Mesenchymal stem cell (in vitro differentiated cells and primary cell): ENCODE measurements at regions not wholly inside any gene's neighbourhood (a gene's known extent, or its start where the extent isn't known, plus 50 kb on each side); places are given as distances from the start of the nearest gene placed in this dataset.
"Not testable (repeated sequence)": the region's sequence is repeated elsewhere in the genome, so short reads cannot be mapped to it uniquely, and the experiment has no call there.

Source experiments
- DNase-seq: peaks from one replicate; pipeline ENCODE4 v3.0.0-alpha.2; 2013
- H2AFZ ChIP-seq: one replicate; pipeline ENCODE4 v1.6.1; 2013; ENCODE audit warnings: low read depth, mild to moderate bottlenecking, control low read depth, inconsistent platforms, low read length, moderate library complexity
- H2AK5ac ChIP-seq: 2 replicates; pipeline ENCODE4 v1.6.1; 2013; ENCODE audit warnings: low read length, moderate library complexity, mild to moderate bottlenecking, inconsistent platforms; ENCODE audit not compliant: severe bottlenecking
- H2BK120ac ChIP-seq: one replicate; pipeline ENCODE4 v1.6.1; 2013; ENCODE audit warnings: low read depth, mild to moderate bottlenecking, inconsistent platforms, low read length, moderate library complexity
- H2BK12ac ChIP-seq, 2 experiments: one replicate each; pipeline ENCODE4 v1.6.1; 2013; ENCODE audit warnings: inconsistent platforms in 2 of 2, low read length in 2 of 2, mild to moderate bottlenecking in 2 of 2, moderate library complexity in 2 of 2, control low read depth in 1 of 2
- H2BK15ac ChIP-seq: one replicate; pipeline ENCODE4 v1.6.1; 2013; ENCODE audit warnings: mild to moderate bottlenecking, low read depth, inconsistent platforms; ENCODE audit not compliant: poor library complexity, severe bottlenecking
- H2BK5ac ChIP-seq: 2 replicates; pipeline ENCODE4 v1.6.1; 2013; ENCODE audit warnings: low read depth, mild to moderate bottlenecking, low read length, control low read depth, inconsistent platforms; ENCODE audit not compliant: poor library complexity, severe bottlenecking
- H3K14ac ChIP-seq, 2 experiments: one replicate each; pipeline ENCODE4 v1.6.1; 2013; ENCODE audit warnings: inconsistent platforms in 2 of 2, low read length in 2 of 2, control low read depth in 1 of 2, mild to moderate bottlenecking in 1 of 2, moderate library complexity in 1 of 2
- H3K18ac ChIP-seq, 2 experiments: one replicate each; pipeline ENCODE4 v1.6.1; 2013; ENCODE audit warnings: inconsistent platforms in 2 of 2, low read length in 2 of 2, control low read depth in 1 of 2, low read depth in 1 of 2, mild to moderate bottlenecking in 1 of 2
- H3K23ac ChIP-seq, 2 experiments: one replicate each; pipeline ENCODE4 v1.6.1; 2013; ENCODE audit warnings: inconsistent platforms in 2 of 2, low read length in 2 of 2, mild to moderate bottlenecking in 2 of 2, moderate library complexity in 2 of 2, control low read depth in 1 of 2
- H3K27ac ChIP-seq: 2 replicates; pipeline ENCODE4 v1.5.1; 2013; ENCODE audit warnings: mild to moderate bottlenecking, moderate library complexity, low read length, control low read depth, inconsistent platforms; ENCODE audit not compliant: poor library complexity, severe bottlenecking
- H3K27me3 ChIP-seq, 2 experiments: 2 replicates each; pipeline versions ENCODE4 v1.6.1 to v1.7.0; 2013; ENCODE audit warnings: low read length in 2 of 2, mild to moderate bottlenecking in 2 of 2, moderate library complexity in 2 of 2, control low read depth in 1 of 2, inconsistent platforms in 1 of 2; ENCODE audit not compliant: control insufficient read depth in 1 of 2, insufficient read depth in 1 of 2
- H3K36me3 ChIP-seq, 2 experiments: 2 replicates each; pipeline versions ENCODE4 v1.6.1 to v1.7.0; 2013; ENCODE audit warnings: low read length in 2 of 2, control low read depth in 1 of 2, inconsistent platforms in 1 of 2, low read depth in 1 of 2, mild to moderate bottlenecking in 1 of 2; ENCODE audit not compliant: insufficient read depth in 2 of 2, control insufficient read depth in 1 of 2
- H3K4ac ChIP-seq, 2 experiments: one replicate each; pipeline ENCODE4 v1.6.1; 2013; ENCODE audit warnings: inconsistent platforms in 2 of 2, low read length in 2 of 2, mild to moderate bottlenecking in 2 of 2, moderate library complexity in 2 of 2, control low read depth in 1 of 2, low read depth in 1 of 2
- H3K4me1 ChIP-seq: 2 replicates; pipeline ENCODE4 v1.6.1; 2013; ENCODE audit warnings: low read depth, low read length, control low read depth; ENCODE audit not compliant: control insufficient read depth, insufficient read depth
- H3K4me2 ChIP-seq: 2 replicates; pipeline ENCODE4 v1.6.1; 2013; ENCODE audit warnings: low read length, mild to moderate bottlenecking, inconsistent platforms; ENCODE audit not compliant: poor library complexity, severe bottlenecking
- H3K4me3 ChIP-seq, 2 experiments: 2 replicates each; pipeline versions ENCODE4 v1.5.1 to v1.7.0; 2013; ENCODE audit warnings: low read length in 2 of 2, mild to moderate bottlenecking in 2 of 2, control low read depth in 1 of 2, low read depth in 1 of 2; ENCODE audit not compliant: insufficient read depth in 1 of 2
- H3K79me1 ChIP-seq: replicated peaks from 2 replicates; pipeline ENCODE4 v1.6.1; 2013; ENCODE audit warnings: mild to moderate bottlenecking, control low read depth, low read length, inconsistent platforms; ENCODE audit not compliant: poor library complexity, severe bottlenecking
- H3K9ac ChIP-seq: 2 replicates; pipeline ENCODE4 v1.7.0; 2013; ENCODE audit warnings: mild to moderate bottlenecking, low read length, moderate library complexity
- H3K9me3 ChIP-seq: 2 replicates; pipeline ENCODE4 v1.7.0; 2013; ENCODE audit warnings: mild to moderate bottlenecking, low read length; ENCODE audit not compliant: control insufficient read depth
- H4K8ac ChIP-seq: one replicate; pipeline ENCODE4 v1.6.1; 2013; ENCODE audit warnings: inconsistent platforms, mild to moderate bottlenecking, low read length, moderate library complexity
- H4K91ac ChIP-seq: one replicate; pipeline ENCODE4 v1.6.1; 2013; ENCODE audit warnings: mild to moderate bottlenecking, low read length, inconsistent platforms
- WGBS: methylation state at CpG from one replicate; pipeline ENCODE4 v1.1.7; 2013; ENCODE audit warnings: mixed read lengths; 5-methylcytosine and 5-hydroxymethylcytosine counted together

- H2AFZ ChIP-seq, H2BK5ac ChIP-seq, H2BK120ac ChIP-seq, H4K91ac ChIP-seq, H3K4me3 ChIP-seq, H3K9me3 ChIP-seq, H3K36me3 ChIP-seq, H3K4ac ChIP-seq, H3K18ac ChIP-seq, H2BK15ac ChIP-seq, H3K4me2 ChIP-seq, H3K79me1 ChIP-seq, H2AK5ac ChIP-seq, H2BK12ac ChIP-seq, H3K9ac ChIP-seq, H3K23ac ChIP-seq, H3K27ac ChIP-seq, H3K4me1 ChIP-seq, H3K27me3 ChIP-seq, H4K8ac ChIP-seq, H3K14ac ChIP-seq, DNase-seq: not testable (repeated sequence)
- WGBS, result no CpG with 5 or more reads among the region's 20 CpGs
Observed at GRCh38 chr7:65141405-65141778, 134.9 kb upstream of the ERV3-1 start.

- H4K91ac ChIP-seq, H2BK15ac ChIP-seq, H2BK12ac ChIP-seq, H3K27ac ChIP-seq, H2BK120ac ChIP-seq, H3K4ac ChIP-seq, H3K27me3 ChIP-seq, H3K9me3 ChIP-seq, H3K79me1 ChIP-seq, H4K8ac ChIP-seq, H3K23ac ChIP-seq, H2BK5ac ChIP-seq, H3K14ac ChIP-seq, DNase-seq, H3K4me3 ChIP-seq, H3K4me2 ChIP-seq, H3K9ac ChIP-seq, H3K36me3 ChIP-seq, H2AK5ac ChIP-seq, H3K18ac ChIP-seq, H3K4me1 ChIP-seq, H2AFZ ChIP-seq: not testable (repeated sequence)
- WGBS, result no CpG with 5 or more reads among the region's 79 CpGs
Observed at GRCh38 chr7:65140543-65141404, 134.3 kb upstream of the ERV3-1 start.

GRCh38 chr7:65136850-65137249 is 130.4 kb upstream of the ERV3-1 start:
- H4K8ac ChIP-seq, H2BK5ac ChIP-seq, DNase-seq, H2BK15ac ChIP-seq, H3K9ac ChIP-seq, H3K4me1 ChIP-seq, H3K9me3 ChIP-seq, H3K4me3 ChIP-seq, H3K14ac ChIP-seq, H3K36me3 ChIP-seq, H3K79me1 ChIP-seq, H2AFZ ChIP-seq, H3K18ac ChIP-seq, H3K27ac ChIP-seq, H2AK5ac ChIP-seq, H3K23ac ChIP-seq, H2BK12ac ChIP-seq, H4K91ac ChIP-seq, H3K27me3 ChIP-seq, H2BK120ac ChIP-seq, H3K4ac ChIP-seq, H3K4me2 ChIP-seq: not testable (repeated sequence)
- WGBS, result no CpG with 5 or more reads among the region's 5 CpGs

GRCh38 chr7:65133087-65133486 is 126.6 kb upstream of the ERV3-1 start:
- H3K79me1 ChIP-seq, H3K9me3 ChIP-seq, H3K4me3 ChIP-seq, H2BK12ac ChIP-seq, H3K36me3 ChIP-seq, H3K9ac ChIP-seq, DNase-seq, H4K8ac ChIP-seq, H2AFZ ChIP-seq, H3K4me1 ChIP-seq, H2AK5ac ChIP-seq, H3K23ac ChIP-seq, H3K4ac ChIP-seq, H2BK120ac ChIP-seq, H3K27ac ChIP-seq, H4K91ac ChIP-seq, H2BK15ac ChIP-seq, H3K4me2 ChIP-seq, H2BK5ac ChIP-seq, H3K18ac ChIP-seq, H3K14ac ChIP-seq, H3K27me3 ChIP-seq: not testable (repeated sequence)
- no CpG with 5 or more reads among the region's 3 CpGs for WGBS
